PC-3 (cell line): ENCODE measurements at regions not wholly inside any gene's neighbourhood (a gene's known extent, or its start where the extent isn't known, plus 50 kb on each side); places are given as distances from the start of the nearest gene placed in this dataset.

ENCODE experiments used
- ATAC-seq: fragments of 200-7000 bp; cut with Tn5 transposase; 2 replicates; pipeline ENCODE4 v1.9.1; 2020; ENCODE audit warnings: mild to moderate bottlenecking, moderate library complexity
- BruUV-seq: library from RNA; stranded (reverse); fragments of 400-500 nt; replicated peaks from 2 replicates; lab custom pipeline; 2021; lab: Mats Ljungman, UMichigan
- CTCF ChIA-PET: fragments of 300-600 bp; sonication (Branson Sonifier 250); formaldehyde crosslinking; loops from one replicate; lab custom pipeline; 2022; ENCODE audit warnings: antibody characterized with exemption; lab: Charles Lee
- POLR2A ChIA-PET: fragments of 300-600 bp; sonication (Branson Sonifier 250); formaldehyde crosslinking; loops from one replicate; lab custom pipeline; 2022; ENCODE audit warnings: antibody characterized with exemption; ENCODE audit not compliant: unreplicated experiment; lab: Charles Lee
- DNase-seq: peaks from one replicate; pipeline ENCODE4 v3.0.0-alpha.2; 2015
- H2AFZ ChIP-seq: fragments of 300-600 bp; sonication (generic); 2 replicates; pipeline ENCODE4 v1.6.0; 2016; ENCODE audit warnings: antibody characterized with exemption, low read length
- H3F3A ChIP-seq: fragments of 300-600 bp; sonication (generic); one replicate; pipeline ENCODE4 v1.6.0; 2017; ENCODE audit warnings: antibody characterized with exemption, low read length, control low read depth, mild to moderate bottlenecking; ENCODE audit not compliant: unreplicated experiment
- H3K27ac ChIP-seq: fragments of 300-600 bp; sonication (generic); 2 replicates; pipeline ENCODE4 v1.5.1; 2016; ENCODE audit warnings: mild to moderate bottlenecking, low read length
- H3K27me3 ChIP-seq: fragments of 300-600 bp; sonication (generic); 2 replicates; pipeline ENCODE4 v1.6.1; 2016; ENCODE audit warnings: low read length, mixed read lengths
- H3K36me3 ChIP-seq: fragments of 300-600 bp; sonication (generic); 2 replicates; pipeline ENCODE4 v1.6.1; 2016; ENCODE audit warnings: low read depth, mixed run types, low read length, mixed read lengths
- H3K4me1 ChIP-seq: fragments of 300-600 bp; sonication (generic); 2 replicates; pipeline ENCODE4 v1.5.1; 2016; ENCODE audit warnings: low read length; ENCODE audit not compliant: insufficient read depth
- H3K4me2 ChIP-seq: fragments of 300-600 bp; sonication (generic); 2 replicates; pipeline ENCODE4 v1.6.0; 2016; ENCODE audit warnings: low read length
- H3K4me3 ChIP-seq: fragments of 300-600 bp; sonication (generic); 2 replicates; pipeline ENCODE4 v1.5.1; 2016; ENCODE audit warnings: mild to moderate bottlenecking, low read length, mixed read lengths
- H3K79me2 ChIP-seq: fragments of 300-600 bp; sonication (generic); 2 replicates; pipeline ENCODE4 v1.6.1; 2017; ENCODE audit warnings: low read length, mixed read lengths
- H3K9ac ChIP-seq: fragments of 300-600 bp; sonication (generic); 2 replicates; pipeline ENCODE4 v1.6.0; 2016; ENCODE audit warnings: mild to moderate bottlenecking, low read length
- H3K9me2 ChIP-seq: fragments of 300-600 bp; sonication (generic); replicated peaks from 2 replicates; pipeline ENCODE4 v1.6.1; 2016; ENCODE audit warnings: mixed run types, low read length, mixed read lengths
- H3K9me3 ChIP-seq: fragments of 300-600 bp; sonication (generic); 2 replicates; pipeline ENCODE4 v1.6.1; 2016; ENCODE audit warnings: low read length, mixed read lengths
- H4K20me1 ChIP-seq: fragments of 300-600 bp; sonication (generic); 2 replicates; pipeline ENCODE4 v1.6.1; 2016; ENCODE audit warnings: low read length, mixed read lengths
- EZH2 ChIP-seq: fragments of 300-600 bp; sonication (generic); IDR thresholded peaks from one replicate; pipeline ENCODE4 v1.6.1; 2017; ENCODE audit warnings: antibody characterized with exemption, mild to moderate bottlenecking, low read length; ENCODE audit not compliant: unreplicated experiment
- EZH2phosphoT487 ChIP-seq: fragments of 300-600 bp; sonication (generic); IDR thresholded peaks from 2 replicates; pipeline ENCODE4 v1.6.1; 2018; ENCODE audit warnings: mild to moderate bottlenecking, antibody characterized with exemption, low read length, borderline replicate concordance
- intact Hi-C: fragments of 100-400 bp; cut with micrococcal nuclease; formaldehyde crosslinking; loops from 2 replicates; pipeline ENCODE4 v1.9.0; 2023
- TF ChIP-seq, protein P1 (sequence below): fragments of 300-600 bp; sonication (generic); conservative IDR thresholded peaks from 2 replicates; pipeline ENCODE4 v1.5.1; 2017; ENCODE audit warnings: antibody characterized with exemption, low read depth, mild to moderate bottlenecking, low read length

DNA sequence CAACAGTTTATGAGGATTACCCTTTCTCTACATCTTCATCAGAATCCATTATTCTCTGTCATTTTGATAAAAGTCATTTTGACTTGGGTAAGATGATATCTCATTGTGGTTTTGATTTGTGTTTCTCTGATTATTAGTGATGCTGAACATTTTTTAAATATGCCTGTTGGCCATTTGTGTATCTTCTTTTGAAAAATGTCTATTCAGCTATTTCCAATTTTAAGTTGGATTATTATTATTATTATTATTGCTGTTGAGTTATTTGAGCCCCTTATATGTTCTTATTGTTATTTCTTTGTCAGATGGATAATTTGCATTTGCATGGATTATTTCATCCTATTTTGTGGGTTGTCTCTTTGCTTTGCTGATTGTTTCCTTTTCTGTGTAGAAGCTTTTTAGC lies 421.2 kb upstream of the LMCD1 start:
- ChIA-PET POLR2A (no interaction called here), CTCF (no interaction called here)
- no peaks in the 10 kb centered on the region for H3K4me1 ChIP-seq
- no peak overlapping the region for H3K27ac ChIP-seq
- intact Hi-C loops: no loop called here
- no peak overlapping the region for H3K9ac ChIP-seq
- H4K20me1 ChIP-seq: no peaks in the 10 kb centered on the region
- no peak overlapping the region for H3K4me2 ChIP-seq
- H3K27me3 ChIP-seq: no peaks in the 10 kb centered on the region
- no peaks in the 10 kb centered on the region for H3K79me2 ChIP-seq
- H3K9me2 ChIP-seq: no peaks in the 10 kb centered on the region
- BruUV-seq: no TSS peak
- TF ChIP-seq, protein P1, sequence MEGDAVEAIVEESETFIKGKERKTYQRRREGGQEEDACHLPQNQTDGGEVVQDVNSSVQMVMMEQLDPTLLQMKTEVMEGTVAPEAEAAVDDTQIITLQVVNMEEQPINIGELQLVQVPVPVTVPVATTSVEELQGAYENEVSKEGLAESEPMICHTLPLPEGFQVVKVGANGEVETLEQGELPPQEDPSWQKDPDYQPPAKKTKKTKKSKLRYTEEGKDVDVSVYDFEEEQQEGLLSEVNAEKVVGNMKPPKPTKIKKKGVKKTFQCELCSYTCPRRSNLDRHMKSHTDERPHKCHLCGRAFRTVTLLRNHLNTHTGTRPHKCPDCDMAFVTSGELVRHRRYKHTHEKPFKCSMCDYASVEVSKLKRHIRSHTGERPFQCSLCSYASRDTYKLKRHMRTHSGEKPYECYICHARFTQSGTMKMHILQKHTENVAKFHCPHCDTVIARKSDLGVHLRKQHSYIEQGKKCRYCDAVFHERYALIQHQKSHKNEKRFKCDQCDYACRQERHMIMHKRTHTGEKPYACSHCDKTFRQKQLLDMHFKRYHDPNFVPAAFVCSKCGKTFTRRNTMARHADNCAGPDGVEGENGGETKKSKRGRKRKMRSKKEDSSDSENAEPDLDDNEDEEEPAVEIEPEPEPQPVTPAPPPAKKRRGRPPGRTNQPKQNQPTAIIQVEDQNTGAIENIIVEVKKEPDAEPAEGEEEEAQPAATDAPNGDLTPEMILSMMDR: no peak
- no peak for TF ChIP-seq EZH2phosphoT487
- no peak for TF ChIP-seq EZH2
- no peaks in the 10 kb centered on the region for H3K36me3 ChIP-seq
- H3K4me3 ChIP-seq: no peak overlapping the region
- no peak for ATAC-seq
- no peaks in the 10 kb centered on the region for H3K9me3 ChIP-seq
- H2AFZ ChIP-seq: no peak overlapping the region
- no peaks in the 10 kb centered on the region for H3F3A ChIP-seq
- DNase-seq: no peak

DNA sequence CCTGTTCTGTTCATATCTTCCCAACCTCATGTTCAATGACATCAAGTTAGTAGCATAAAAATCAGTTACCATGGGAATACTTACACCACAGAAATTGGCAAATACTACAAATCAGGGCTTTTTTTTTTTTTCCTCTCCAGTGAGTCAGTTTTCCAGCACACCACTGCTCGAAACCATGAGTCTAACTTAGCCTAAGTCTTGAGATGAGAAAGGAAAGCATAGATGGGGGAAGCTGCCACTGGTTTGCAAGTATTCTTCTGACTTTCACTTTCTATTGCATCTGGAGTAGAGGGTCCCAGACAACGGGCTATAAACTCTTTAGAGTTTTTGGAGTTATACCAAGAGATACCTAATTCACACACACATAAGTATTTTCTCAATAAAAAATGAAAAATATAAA lies 416.1 kb upstream of the LMCD1 start:
- DNase-seq: no peak
- Histone ChIP-seq H3K4me2 (no peak overlapping the region), H3K4me1 (no peaks in the 10 kb centered on the region), H3K9me3 (0 out of 2 replicates have a peak, but pooled peaks cover 3% of the 10 kb centered on the region), H4K20me1 (no peaks in the 10 kb centered on the region), H3K27ac (no peak overlapping the region), H3K4me3 (no peak overlapping the region), H3K27me3 (no peaks in the 10 kb centered on the region), H3K36me3 (no peaks in the 10 kb centered on the region), H3K79me2 (no peaks in the 10 kb centered on the region), H2AFZ (no peak overlapping the region), H3F3A (no peaks in the 10 kb centered on the region), H3K9ac (no peak overlapping the region), H3K9me2 (no peaks in the 10 kb centered on the region)
- ChIA-PET POLR2A (no interaction called here), CTCF (no interaction called here)
- no TSS peak for BruUV-seq
- no peak for TF ChIP-seq EZH2
- ATAC-seq: no peak
- intact Hi-C loops: no loop called here

DNA sequence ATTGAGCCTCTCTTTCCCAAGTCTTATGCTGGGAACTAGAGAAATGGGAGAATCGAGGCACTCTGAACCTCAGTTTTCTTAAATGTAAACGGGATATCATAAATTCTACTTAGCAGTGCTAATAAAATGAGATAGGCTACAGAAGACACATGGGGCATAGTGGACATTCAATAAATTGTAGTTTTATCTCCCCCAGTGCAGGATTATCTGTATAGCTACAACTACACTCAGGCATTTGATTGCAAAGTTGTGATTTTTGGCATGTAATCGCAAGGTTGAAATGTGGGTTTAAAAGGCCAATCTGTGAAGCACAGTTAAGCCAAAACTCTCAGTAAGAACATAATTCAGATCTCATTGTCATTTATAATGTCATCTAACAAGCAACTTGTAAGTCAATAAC lies 413.7 kb upstream of the LMCD1 start:
- ChIA-PET CTCF (no interaction called here), POLR2A (no interaction called here)
- Histone ChIP-seq H3K9me2 (no peaks in the 10 kb centered on the region), H4K20me1 (no peaks in the 10 kb centered on the region), H3K4me2 (no peak overlapping the region), H3K4me3 (no peak overlapping the region), H3K27me3 (no peaks in the 10 kb centered on the region), H3K9me3 (0 out of 2 replicates have a peak, but pooled peaks cover 3% of the 10 kb centered on the region), H3K27ac (no peak overlapping the region), H3F3A (no peaks in the 10 kb centered on the region), H2AFZ (no peak overlapping the region), H3K9ac (no peak overlapping the region), H3K4me1 (no peaks in the 10 kb centered on the region), H3K79me2 (no peaks in the 10 kb centered on the region), H3K36me3 (no peaks in the 10 kb centered on the region)
- BruUV-seq: no TSS peak
- DNase-seq: no peak
- intact Hi-C loops: no loop called here
- ATAC-seq: no peak
- TF ChIP-seq EZH2 (no peak), EZH2phosphoT487 (no peak)
- TF ChIP-seq, protein P1: no peak
